ENCODE measurements at regions not wholly inside any gene's neighbourhood (a gene's known extent, or its start where the extent isn't known, plus 50 kb on each side); places are given as distances from the start of the nearest gene placed in this dataset.

GRCh38 chr9:109907810-109908458 lies 127.9 kb downstream of the PALM2AKAP2 start (continued):
- no peak for TF ChIP-seq CHD1 (IDR thresholded peaks at IDR 0.05; ENCODE audit: low read depth, low read length)

- Histone ChIP-seq H3K79me1 (ENCODE audit: low read depth in 1 of 2, low read length in 2 of 2) (peaks cover 23 to 68% of the 10 kb centered on the region in 2 experiments), H3K9me1 (ENCODE audit: insufficient read depth, low read length) (peaks cover 46% of the 10 kb centered on the region), H4K20me1 (ENCODE audit: insufficient read depth, low read length) (no peaks in the 10 kb centered on the region; the same call in 1 of the 2 replicates), H3K23ac (ENCODE audit: low read depth, low read length) (peak overlapping the region; percentile 43), H3K27ac (ENCODE audit: insufficient read depth, low read length) (peak overlapping the region; percentile 76), H3K9me3 (ENCODE audit: control insufficient read depth, insufficient read depth, low read length) (no peaks in the 10 kb centered on the region), H4K5ac (ENCODE audit: low read depth, low read length) (peak overlapping the region; percentile 47), H3K9ac (ENCODE audit: low read depth, low read length) (no peak overlapping the region), H3K14ac (replicated peaks; ENCODE audit: low read depth, low read length) (peak overlapping the region; percentile 80), H3K4me3 (ENCODE audit: insufficient read depth, low read depth, low read length) (no peak overlapping the region), H2BK120ac (ENCODE audit: low read depth, low read length) (peak overlapping the region; percentile 90), H2BK15ac (ENCODE audit: low read depth, low read length) (peak overlapping the region; percentile 92; the same call in 2 of the 3 replicates), H3K56ac (ENCODE audit: extremely low read depth, insufficient read depth, low read length) (peak overlapping the region; percentile 49; the same call in 1 of the 2 replicates), H3K18ac (ENCODE audit: low read depth, low read length) (peak overlapping the region; percentile 79), H3K36me3 (ENCODE audit: control insufficient read depth, insufficient read depth, low read length) (no peaks in the 10 kb centered on the region), H3K27me3 (ENCODE audit: control insufficient read depth, insufficient read depth, low read length) (no peaks in the 10 kb centered on the region), H2AFZ (replicated peaks; ENCODE audit: low read length, poor library complexity) (peak overlapping the region; percentile 8), H4K8ac (ENCODE audit: low read depth in 2 of 2, low read length in 2 of 2) (peak overlapping the region; percentile 68 to 75), H3K4me1 (ENCODE audit: control insufficient read depth, insufficient read depth, low read length) (peaks cover 34% of the 10 kb centered on the region), H2AK5ac (ENCODE audit: low read depth, low read length) (peak overlapping the region; percentile 80), H2BK20ac (ENCODE audit: low read depth, low read length) (peak overlapping the region; percentile 88), H3K4ac (ENCODE audit: low read depth, low read length) (peak overlapping the region; percentile 96), H2BK5ac (ENCODE audit: low read depth, low read length, poor library complexity, severe bottlenecking) (peak overlapping the region; percentile 83), H4K91ac (ENCODE audit: insufficient read depth, low read depth, low read length) (peak overlapping the region; percentile 71), H3K4me2 (ENCODE audit: low read depth, low read length) (peak overlapping the region; percentile 46; the same call in 1 of the 2 replicates), H2AK9ac (replicated peaks; ENCODE audit: low read depth, low read length, poor library complexity) (no peak overlapping the region)
- in situ Hi-C loops (cut with MboI; ENCODE audit: low sequenced_read_pairs), result no loop called here
- no TSS peak for BruUV-seq (replicated peaks)
- intact Hi-C loops (cut with micrococcal nuclease), result loop anchor here (1.0 kb wide), 1 partner anchor 143 kb away; no protein-coding TSS in a partner anchor
- TF ChIP-seq RCOR1 (IDR thresholded peaks at IDR 0.05; ENCODE audit: insufficient replicate concordance, low read length) (peak; percentile 78), BHLHE40 (IDR thresholded peaks at IDR 0.05; ENCODE audit: low read depth, low read length) (0 out of 2 replicates have a peak, but pooled peaks have one; percentile 7), FOS (IDR thresholded peaks at IDR 0.05; ENCODE audit: low read depth, low read length) (0 out of 2 replicates have a peak, but pooled peaks have one; percentile 41), MXI1 (IDR thresholded peaks at IDR 0.05; ENCODE audit: borderline replicate concordance, low read depth, low read length) (no peak), NFE2L2 (IDR thresholded peaks at IDR 0.05; ENCODE audit: low read depth, low read length) (no peak; the same call in 1 of the 2 replicates), SMC3 (IDR thresholded peaks at IDR 0.05; ENCODE audit: low read depth, low read length) (no peak), MAZ (IDR thresholded peaks at IDR 0.05; ENCODE audit: borderline replicate concordance, low read depth, low read length) (no peak), CEBPB (IDR thresholded peaks at IDR 0.05; ENCODE audit: low read depth, low read length) (peak; percentile 87), MAFK (IDR thresholded peaks at IDR 0.05; ENCODE audit: low read depth, low read length) (peak; percentile 81)
- ChIA-PET POLR2A (ENCODE audit: unreplicated experiment) (interaction anchor here (0.6 kb wide), 2 partner anchors 158 to 217 kb away, joined by 4 to 5 read pairs; no protein-coding TSS in a partner anchor), CTCF (interaction anchor here (0.6 to 1.7 kb wide), 3 partner anchors 149 to 212 kb away, joined by 3 to 4 read pairs (median 3); no protein-coding TSS in a partner anchor)
- no CpG with 5 or more reads among the region's 12 CpGs for WGBS, 2 experiments (ENCODE audit: extremely low coverage in 2 of 2, insufficient read length in 1 of 2)
- peak; percentile 62 for ATAC-seq (ENCODE audit: low read depth)
- DNase-seq, result peak; percentile 96
- dilution Hi-C loops (cut with HindIII; ENCODE audit: low sequenced_read_pairs, unreplicated experiment), result no loop called here
Observed at GRCh38 chr9:109908459-109909390, 128.7 kb downstream of the PALM2AKAP2 start.

Measured in IMR-90 (cell line).